HG03442 (cell line): ENCODE measurements at regions not wholly inside any gene's neighbourhood (a gene's known extent, or its start where the extent isn't known, plus 50 kb on each side); places are given as distances from the start of the nearest gene placed in this dataset.
A peak's percentile ranks its signal among the peaks of the same experiment; 100 is the strongest.

Experiments
- ATAC-seq: cut with Tn5 transposase; IDR thresholded peaks from one replicate; pipeline ENCODE4 v1.9.1; 2021; ENCODE audit warnings: mild to moderate bottlenecking, moderate library complexity; ENCODE audit not compliant: unreplicated experiment

GRCh38 chr7:112888781-112889180 lies 98.6 kb upstream of the TMEM168 start:
- ATAC-seq = no peak

GRCh38 chr7:112887976-112888375 lies 97.8 kb upstream of the TMEM168 start:
- no peak for ATAC-seq

GRCh38 chr7:112887337-112887736 lies 97.1 kb upstream of the TMEM168 start:
- ATAC-seq = no peak

DNA sequence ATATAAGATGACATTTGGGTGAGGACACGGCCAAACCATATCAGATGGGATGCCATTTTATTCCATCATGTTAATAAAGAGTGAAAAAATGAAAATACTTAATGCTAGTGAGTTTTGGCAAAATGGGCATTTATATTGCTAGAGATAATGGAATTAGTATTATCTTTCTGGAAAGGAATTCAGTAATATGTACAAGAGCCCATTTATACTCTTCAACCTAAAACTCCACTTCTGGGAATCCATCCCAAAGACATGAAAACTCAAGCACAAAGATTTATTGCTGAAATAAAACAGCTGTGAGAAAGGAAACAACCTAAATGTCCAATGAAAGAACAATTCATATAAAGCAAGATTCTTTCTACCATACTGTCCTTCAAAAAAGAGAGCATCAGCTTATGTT lies 96.0 kb upstream of the TMEM168 start:
- no peak for ATAC-seq

- no peak for ATAC-seq
These were observed 92.8 kb upstream of the TMEM168 start for GRCh38 chr7:112882991-112883390.

- no peak for ATAC-seq
These were observed 92.3 kb upstream of the TMEM168 start for GRCh38 chr7:112882511-112882910.

DNA sequence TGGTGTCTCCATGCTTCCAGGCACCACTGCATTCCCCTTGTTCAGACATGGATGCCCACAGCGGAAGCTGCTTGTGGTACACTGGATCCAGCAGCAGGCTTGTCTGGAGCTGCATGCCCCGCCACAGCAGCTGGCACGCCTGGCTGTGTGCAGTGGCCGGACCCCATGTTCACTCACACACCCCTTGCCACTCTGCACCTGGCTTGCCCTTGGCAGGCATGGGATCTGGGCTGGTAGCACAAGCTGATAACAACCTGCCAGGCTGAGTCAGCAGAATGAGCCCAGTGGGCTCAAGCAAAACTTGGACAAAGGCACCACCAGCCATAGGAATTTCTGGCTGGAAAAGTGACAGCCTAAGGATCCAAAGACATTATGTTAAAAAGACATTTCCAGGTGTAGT lies 91.8 kb upstream of the TMEM168 start:
- no peak for ATAC-seq

DNA sequence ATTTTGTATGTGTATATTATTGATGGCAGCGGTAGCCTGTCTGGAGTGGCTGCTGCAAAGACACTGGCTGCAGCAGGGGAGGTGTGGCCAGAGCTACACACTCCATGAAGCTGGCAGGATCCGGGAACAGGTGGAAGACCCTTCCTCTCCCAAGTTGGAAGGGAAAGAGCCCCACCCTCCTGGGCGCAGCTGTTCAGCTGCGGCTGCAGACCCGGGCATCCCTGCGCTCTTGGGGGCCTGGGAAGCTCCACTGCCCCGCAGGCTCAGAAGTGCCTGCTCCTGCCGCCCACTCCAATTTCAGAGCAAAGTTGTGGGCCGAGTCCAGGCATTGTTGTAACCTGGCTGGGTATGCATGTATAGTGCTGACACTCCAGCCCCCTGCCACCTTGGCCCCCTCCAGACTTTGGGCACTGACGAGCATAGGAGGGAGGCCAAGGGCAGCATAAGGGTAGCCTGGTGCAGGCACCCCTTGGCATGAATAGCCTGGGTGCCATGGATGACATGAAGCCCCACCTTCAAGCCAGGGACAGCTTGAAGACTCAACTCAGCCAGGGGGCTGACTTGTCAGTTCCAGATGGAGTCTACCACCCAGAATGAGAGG lies 90.7 kb upstream of the TMEM168 start:
- no peak for ATAC-seq

- no peak for ATAC-seq
These were observed 87.7 kb upstream of the TMEM168 start for GRCh38 chr7:112877691-112878460.

- no peak for ATAC-seq
These were observed 86.7 kb upstream of the TMEM168 start for GRCh38 chr7:112876877-112877276.

GRCh38 chr7:112874909-112875308 lies 84.7 kb upstream of the TMEM168 start:
- ATAC-seq = no peak

- peak; percentile 66 for ATAC-seq
These were observed 83.8 kb upstream of the TMEM168 start for GRCh38 chr7:112873831-112874553.

- peak; percentile 32 for ATAC-seq
These were observed 79.0 kb upstream of the TMEM168 start for GRCh38 chr7:112869111-112869774.

DNA sequence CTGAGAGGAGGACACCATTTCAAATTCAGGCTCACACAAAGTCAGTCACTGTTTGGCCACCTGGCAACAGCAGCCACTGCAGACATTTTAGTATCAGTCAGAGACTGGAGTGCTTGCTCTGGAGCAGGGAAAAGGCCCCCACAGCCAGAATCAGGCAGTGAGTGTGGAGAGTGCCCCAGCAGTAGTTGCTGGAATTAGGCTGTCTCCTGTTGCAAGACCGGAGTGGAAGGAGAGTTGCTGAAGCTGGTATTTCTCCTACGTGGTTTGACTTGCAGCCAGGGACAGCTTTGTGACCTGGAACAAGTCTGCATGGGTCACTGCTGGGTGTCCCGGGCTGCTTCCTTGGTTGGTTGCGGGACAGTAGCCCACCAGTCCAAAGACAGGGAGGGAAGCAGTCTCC lies 78.4 kb upstream of the TMEM168 start:
- no peak for ATAC-seq

DNA sequence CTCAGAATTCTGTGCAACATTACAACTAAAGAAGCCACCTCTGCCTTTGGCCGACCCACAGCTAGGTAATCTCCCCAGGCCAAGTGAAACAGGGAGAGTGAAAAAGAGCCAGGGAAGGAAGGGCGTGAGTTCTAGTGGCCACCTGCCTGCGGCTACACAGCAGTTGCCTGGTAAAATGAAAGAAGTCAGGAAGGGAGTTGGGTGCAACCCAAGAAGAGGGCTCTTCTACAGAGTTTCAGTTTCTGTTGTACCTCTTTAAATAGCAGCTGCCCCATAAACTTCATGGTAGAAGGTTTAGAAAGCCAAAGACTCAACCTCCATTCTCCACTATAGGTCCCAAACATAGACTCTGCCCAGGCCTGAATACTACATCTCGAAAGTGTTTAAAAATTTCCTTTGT lies 76.2 kb upstream of the TMEM168 start:
- ATAC-seq = peak; percentile 95

DNA sequence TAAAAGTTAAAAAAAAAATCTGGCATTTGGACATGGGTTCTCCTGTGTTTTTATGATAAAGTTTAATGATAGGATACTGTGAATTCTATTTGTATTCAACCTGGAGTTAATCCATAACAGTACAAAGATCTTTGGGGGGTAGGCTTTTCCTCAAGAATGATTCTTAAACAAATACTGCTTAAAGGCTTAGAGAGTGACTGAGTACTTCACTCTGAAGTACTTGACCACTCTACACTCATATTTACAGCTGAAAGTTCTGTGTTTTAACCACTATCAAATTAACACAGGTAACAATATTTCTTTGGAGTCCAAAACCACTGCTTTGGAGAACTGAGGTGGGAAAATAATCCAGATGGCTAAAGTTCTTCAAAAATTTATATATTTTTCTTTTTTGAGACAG lies 74.2 kb upstream of the TMEM168 start:
- no peak for ATAC-seq

- ATAC-seq = no peak
These were observed 68.6 kb upstream of the TMEM168 start for GRCh38 chr7:112858838-112859237.

- no peak for ATAC-seq
These were observed 65.0 kb upstream of the TMEM168 start for GRCh38 chr7:112855227-112855626.

DNA sequence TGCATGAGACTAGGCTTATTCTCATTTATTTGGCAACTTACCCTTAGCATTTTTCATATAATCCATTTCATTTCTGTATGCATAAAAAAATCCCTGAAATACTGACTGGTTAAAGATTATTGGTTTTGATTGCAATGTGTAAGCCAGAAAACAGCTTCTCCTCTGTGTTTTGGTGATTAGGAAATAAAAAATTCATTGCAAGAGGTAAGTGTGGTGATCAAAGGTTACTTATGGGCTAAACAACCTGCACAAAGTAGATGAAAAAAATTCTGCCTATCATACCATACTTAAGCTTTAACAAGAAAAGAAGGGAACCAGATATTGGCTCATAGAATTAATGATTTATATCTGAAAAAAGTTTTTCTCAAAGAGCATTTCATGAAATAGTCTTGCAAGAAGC lies 64.0 kb upstream of the TMEM168 start:
- ATAC-seq = no peak

DNA sequence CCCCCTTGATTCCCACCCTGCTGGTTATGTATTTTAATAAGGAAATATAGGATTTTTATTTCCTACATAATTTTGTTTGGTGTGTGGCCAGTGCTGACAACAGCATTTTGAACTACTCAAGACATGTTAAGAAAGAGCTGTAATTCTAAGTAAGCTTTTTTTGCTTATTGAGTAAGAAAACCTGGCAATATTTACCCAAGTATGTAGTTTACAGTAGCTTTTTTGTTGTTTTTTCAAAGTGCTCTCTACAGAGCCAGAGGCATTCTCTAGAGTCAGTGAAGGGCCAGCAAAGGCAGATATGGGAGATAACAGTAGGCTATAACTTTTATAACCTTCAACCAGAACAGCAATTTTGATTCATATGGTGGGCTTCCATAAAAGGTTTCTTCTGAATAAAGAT lies 63.2 kb upstream of the TMEM168 start:
- ATAC-seq = no peak

GRCh38 chr7:112843151-112843550 lies 53.0 kb upstream of the TMEM168 start:
- ATAC-seq = no peak
